Heart left ventricle (tissue), 16 donors: ENCODE measurements at regions not wholly inside any gene's neighbourhood (a gene's known extent, or its start where the extent isn't known, plus 50 kb on each side); places are given as distances from the start of the nearest gene placed in this dataset.
"Not testable (repeated sequence)": the region's sequence is repeated elsewhere in the genome, so short reads cannot be mapped to it uniquely, and the experiment has no call there.

Source experiments
- ATAC-seq, 4 donors: fragments of 200-7000 bp; cut with Tn5 transposase; one replicate each; pipeline ENCODE4 v1.9.1; 2020 to 2022; ENCODE audit warnings: moderate library complexity in 4 of 4, mild to moderate bottlenecking in 3 of 4, moderate number of reproducible peaks in 1 of 4
- DNase-seq, 5 donors: peaks; one replicate each; pipeline ENCODE4 v3.0.0-alpha.2; 2020
- H3K27ac ChIP-seq, 12 donors: fragments of 200-600 bp; sonication (generic) in 4 of 12; one replicate each; pipeline versions ENCODE4 v1.5.0 to v1.8.0; 2016 to 2022; ENCODE audit warnings: mild to moderate bottlenecking in 2 of 12
- H3K27me3 ChIP-seq, 9 donors: fragments of 200-600 bp; sonication (generic) in 2 of 9; one replicate each; pipeline versions ENCODE4 v1.5.1 to v1.8.0; 2016 to 2022; ENCODE audit warnings: mild to moderate bottlenecking in 3 of 9
- H3K36me3 ChIP-seq, 9 donors: fragments of 200-600 bp; sonication (generic) in 2 of 9; one replicate each; pipeline versions ENCODE4 v1.5.0 to v1.8.0; 2018 to 2022; ENCODE audit warnings: mild to moderate bottlenecking in 2 of 9
- H3K4me1 ChIP-seq, 12 donors: fragments of 200-600 bp; sonication (generic) in 4 of 12; one replicate each; pipeline versions ENCODE4 v1.5.0 to v1.8.0; 2016 to 2022; ENCODE audit warnings: mild to moderate bottlenecking in 3 of 12
- H3K4me3 ChIP-seq, 12 donors: fragments of 200-600 bp; sonication (generic) in 4 of 12; one replicate each; pipeline versions ENCODE4 v1.5.0 to v1.8.0; 2017 to 2022; ENCODE audit warnings: mild to moderate bottlenecking in 9 of 12, moderate library complexity in 4 of 12
- H3K9me3 ChIP-seq, 12 donors: fragments of 200-600 bp; sonication (generic) in 4 of 12; one replicate each; pipeline versions ENCODE4 v1.5.0 to v1.8.0; 2016 to 2022; ENCODE audit warnings: mild to moderate bottlenecking in 1 of 12
- CTCF ChIP-seq, 12 donors: fragments of 200-600 bp; sonication (generic) in 4 of 12; IDR thresholded peaks; one replicate each; pipeline versions ENCODE4 v1.5.0 to v1.8.0; 2018 to 2022; ENCODE audit warnings: antibody characterized with exemption in 12 of 12, mild to moderate bottlenecking in 5 of 12
- POLR2A ChIP-seq, 2 donors: fragments of 450-650 bp; IDR thresholded peaks; one replicate each; pipeline ENCODE4 v1.6.1; 2017; ENCODE audit warnings: antibody characterized with exemption in 2 of 2, mild to moderate bottlenecking in 2 of 2, moderate library complexity in 2 of 2
- WGBS, 4 donors: extraction: QIAGEN DNeasy Blood & Tissue Kit in 2 of 4; methylation state at CpG; one replicate each; pipeline versions ENCODE4 v1.1.5 to v1.1.7; 2013 to 2018; 5-methylcytosine and 5-hydroxymethylcytosine counted together
- intact Hi-C, 10 donors: fragments of 100-400 bp; cut with DNase I; formaldehyde crosslinking; loops; one replicate each; pipeline versions ENCODE4 v1.11.1 to v1.14.2; 2022
- donor health status: ischemic (EF 13 %, LVEDD 7.1; RV severe dilation, severe dysfunction).
- donor health status: healthy with polysubstance abuse.
- donor health status: DM: no; HTN: yes; CAD: no.
- donor health status: DM: no; HTN: no; CAD: no.
- donor health status: ischemic (EF 25% LVEDD 6.9; RV normal size, moderate dysfunction).
- donor health status: ischemic (EF 25% LVEDD 5.7; RV mildly dilated, moderate dysfunction).
- donor health status: healthy.
- donor health status: DM: yes; HTN: yes; CAD: no.
- donor health status: ischemic (EF 35%, LVEDD 5.7; RV mildly dilated, moderate dysfunction).
- donor health status: nonischemic (EF 11% LVEDD 7.7; RV severe dilation, severe dysfunction).
- donor health status: DM: yes; HTN: yes; CAD: no.
- donor health status: PGD.
- donor health status: ischemic (EF 29% LVEDD 5.4; RV normal size, mild dysfunction).
- donor health status: nonischemic (EF 23%, LVEDD 6.1; RV moderate dilation, normal function).

- H3K36me3 ChIP-seq, result no peaks in the 10 kb centered on the region
- intact Hi-C loops, result no loop called here
- H3K4me1 ChIP-seq, result no peaks in the 10 kb centered on the region
- H3K4me3 ChIP-seq, result no peak overlapping the region
- H3K27ac ChIP-seq, result no peak overlapping the region
- H3K27me3 ChIP-seq, result peaks cover 0 to 10% (median 0%) of the 10 kb centered on the region in 9 donors
- peaks cover 0 to 13% (median 0%) of the 10 kb centered on the region in 12 donors for H3K9me3 ChIP-seq
- WGBS, 4 donors, result 69 to 86% (median 77%) methylated on average over 10 of the region's 10 CpGs
- no peak for ATAC-seq
- TF ChIP-seq POLR2A (IDR thresholded peaks at IDR 0.05) (no peak), CTCF (IDR thresholded peaks at IDR 0.05) (no peak)
- DNase-seq, result no peak
These were observed 91.8 kb upstream of the ATXN3L start for GRCh38 chrX:13411496-13412207.

- 93 to 100% (median 97%) methylated on average over 1 of the region's 1 CpG for WGBS, 4 donors
- H3K4me3 ChIP-seq, intact Hi-C loops, H3K27me3 ChIP-seq, H3K36me3 ChIP-seq, H3K27ac ChIP-seq, H3K4me1 ChIP-seq, DNase-seq, ATAC-seq: not testable (repeated sequence)
- H3K9me3 ChIP-seq, result peaks cover 0 to 13% (median 0%) of the 10 kb centered on the region in 12 donors
These were observed 88.7 kb upstream of the ATXN3L start for GRCh38 chrX:13408599-13408998.

GRCh38 chrX:13404777-13405176 is 84.9 kb upstream of the ATXN3L start:
- H3K27ac ChIP-seq, ATAC-seq: not testable (repeated sequence)
- WGBS, 4 donors, result 38 to 72% (median 63%) methylated on average over 5 to 7 of the region's 7 CpGs

GRCh38 chrX:13404364-13404763 is 84.5 kb upstream of the ATXN3L start:
- H3K9me3 ChIP-seq, result peaks cover 0 to 13% (median 0%) of the 10 kb centered on the region in 12 donors
- WGBS, 4 donors, result 80 to 94% (median 91%) methylated on average over 5 to 6 of the region's 6 CpGs

More at GRCh38 chrX:13404777-13405176, 84.9 kb upstream of the ATXN3L start:
- peak; percentile 5 to 52 (median 27) for DNase-seq
- H3K4me3 ChIP-seq, H3K36me3 ChIP-seq, intact Hi-C loops, H3K4me1 ChIP-seq, H3K27me3 ChIP-seq: not testable (repeated sequence)
- peaks cover 0 to 13% (median 0%) of the 10 kb centered on the region in 12 donors for H3K9me3 ChIP-seq

GRCh38 chrX:13401724-13402123 is 81.9 kb upstream of the ATXN3L start:
- intact Hi-C loops, result no loop called here
- Histone ChIP-seq H3K27me3 (peaks cover 0 to 7% (median 0%) of the 10 kb centered on the region in 9 donors), H3K4me1 (peaks cover 0 to 22% (median 2%) of the 10 kb centered on the region in 12 donors), H3K9me3 (no peaks in the 10 kb centered on the region), H3K27ac (no peak overlapping the region), H3K4me3 (no peak overlapping the region), H3K36me3 (no peaks in the 10 kb centered on the region)
- no peak for DNase-seq
- WGBS, 4 donors, result 74 to 89% (median 77%) methylated on average over 2 of the region's 2 CpGs
- no peak for ATAC-seq
- TF ChIP-seq CTCF (IDR thresholded peaks at IDR 0.05) (no peak), POLR2A (IDR thresholded peaks at IDR 0.05) (no peak)

More at GRCh38 chrX:13404364-13404763, 84.5 kb upstream of the ATXN3L start:
- intact Hi-C loops, result no loop called here
- no peak overlapping the region for H3K4me3 ChIP-seq
- no peak for DNase-seq
- H3K27me3 ChIP-seq, result peaks cover 0 to 8% (median 0%) of the 10 kb centered on the region in 9 donors
- H3K27ac ChIP-seq, result no peak overlapping the region
- no peaks in the 10 kb centered on the region for H3K4me1 ChIP-seq
- no peak for ATAC-seq
- H3K36me3 ChIP-seq, result no peaks in the 10 kb centered on the region
- TF ChIP-seq CTCF (IDR thresholded peaks at IDR 0.05) (no peak), POLR2A (IDR thresholded peaks at IDR 0.05) (no peak)
